Liver (tissue), 3 donors: ENCODE measurements at regions not wholly inside any gene's neighbourhood (a gene's known extent, or its start where the extent isn't known, plus 50 kb on each side); places are given as distances from the start of the nearest gene placed in this dataset.

Experiments used
- EGR1 ChIP-seq, 2 donors: IDR thresholded peaks; 2 replicates each; pipeline ENCODE4 v1.6.1; 2016 to 2018; ENCODE audit warnings: antibody characterized with exemption in 2 of 2, low read depth in 2 of 2
- FOXA1 ChIP-seq: IDR thresholded peaks from 2 replicates; pipeline ENCODE4 v1.6.1; 2016; ENCODE audit warnings: antibody characterized with exemption
- GABPA ChIP-seq, 2 donors: IDR thresholded peaks in 1 of 2; conservative IDR thresholded peaks in 1 of 2; 2 replicates each; pipeline ENCODE4 v1.6.1; 2016; ENCODE audit warnings: antibody characterized with exemption in 2 of 2, mild to moderate bottlenecking in 1 of 2, moderate library complexity in 1 of 2
- RAD21 ChIP-seq, 2 donors: IDR thresholded peaks; 2 replicates each; pipeline ENCODE4 v1.6.1; 2016; ENCODE audit warnings: antibody characterized with exemption in 2 of 2, mild to moderate bottlenecking in 2 of 2
- RXRA ChIP-seq, 2 donors: IDR thresholded peaks; 2 replicates each; pipeline ENCODE4 v1.6.1; 2017 to 2018; ENCODE audit warnings: antibody characterized with exemption in 2 of 2, mild to moderate bottlenecking in 1 of 2
- SP1 ChIP-seq: IDR thresholded peaks from 2 replicates; pipeline ENCODE4 v1.6.1; 2018; ENCODE audit warnings: antibody characterized with exemption, mild to moderate bottlenecking
- TAF1 ChIP-seq: conservative IDR thresholded peaks from 2 replicates; pipeline ENCODE4 v1.6.1; 2016; ENCODE audit warnings: antibody characterized with exemption, mild to moderate bottlenecking
- YY1 ChIP-seq: IDR thresholded peaks from 2 replicates; pipeline ENCODE4 v1.6.1; 2016; ENCODE audit warnings: antibody characterized with exemption, mild to moderate bottlenecking
- TF ChIP-seq, protein P1 (sequence below): fragments of 150-350 bp; IDR thresholded peaks from 2 replicates; pipeline ENCODE4 v1.5.1; 2017; ENCODE audit warnings: improper control_type of control experiment, low read depth, low read length; ENCODE audit not compliant: missing input control
- TF ChIP-seq, protein P2 (sequence below): IDR thresholded peaks from 2 replicates; pipeline ENCODE4 v1.6.1; 2016; ENCODE audit warnings: antibody characterized with exemption
- TF ChIP-seq, protein P3 (sequence below): IDR thresholded peaks from 2 replicates; pipeline ENCODE4 v1.6.1; 2016; ENCODE audit warnings: antibody characterized with exemption
- TF ChIP-seq, protein P4 (sequence below): IDR thresholded peaks from 2 replicates; pipeline ENCODE4 v1.6.1; 2016; ENCODE audit warnings: antibody characterized with exemption, mild to moderate bottlenecking
- TF ChIP-seq, protein P5 (sequence below): IDR thresholded peaks from 2 replicates; pipeline ENCODE4 v1.6.1; 2016; ENCODE audit warnings: antibody characterized with exemption
- donor health status: healthy.
- donor health status: healthy.

DNA sequence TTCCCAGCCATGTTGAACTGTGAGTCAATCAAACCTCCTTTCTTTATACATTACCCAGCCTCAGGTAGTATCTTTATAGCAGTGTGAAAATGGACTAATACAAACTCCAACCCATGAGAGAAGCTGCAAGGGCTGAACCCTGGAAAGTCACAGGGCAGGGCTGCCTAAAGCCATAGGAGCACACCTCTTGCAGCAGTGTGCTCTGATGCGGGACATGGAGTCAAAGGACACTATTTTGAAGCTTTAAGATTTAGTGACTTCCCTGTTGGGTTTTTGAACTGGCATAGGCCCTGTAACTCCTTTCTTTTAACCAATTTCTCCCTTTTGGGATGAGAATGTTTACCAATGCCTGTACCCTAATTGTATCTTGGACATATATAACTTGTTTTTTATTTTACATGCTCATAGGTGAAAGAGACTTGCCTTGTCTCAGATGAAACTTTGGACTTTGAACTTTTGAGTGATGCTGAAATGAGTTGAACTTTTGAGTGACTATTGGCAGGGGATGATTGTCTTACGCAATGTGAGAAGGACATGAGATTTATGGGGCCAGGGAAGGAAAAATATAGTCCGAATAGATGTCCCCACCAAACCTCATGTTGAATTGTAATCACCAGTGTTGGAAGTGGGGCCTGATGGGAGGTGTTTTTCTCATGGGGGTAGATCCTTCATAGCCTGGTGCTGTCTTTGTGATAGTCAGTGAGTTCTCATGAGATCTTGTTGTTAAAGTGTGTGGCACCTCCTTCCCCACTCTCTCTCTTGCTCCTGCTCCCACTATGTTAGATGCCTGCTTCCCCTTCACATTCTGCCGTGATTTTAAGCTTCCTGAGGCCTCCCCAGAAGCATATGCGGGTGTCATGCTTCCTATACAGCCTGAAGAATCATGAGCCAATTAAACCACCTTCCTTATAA is 159.5 kb upstream of the SPEF2 start:
- TF ChIP-seq RAD21 (IDR thresholded peaks at IDR 0.05): peak; percentile 48 to 49
- TF ChIP-seq, protein P1, sequence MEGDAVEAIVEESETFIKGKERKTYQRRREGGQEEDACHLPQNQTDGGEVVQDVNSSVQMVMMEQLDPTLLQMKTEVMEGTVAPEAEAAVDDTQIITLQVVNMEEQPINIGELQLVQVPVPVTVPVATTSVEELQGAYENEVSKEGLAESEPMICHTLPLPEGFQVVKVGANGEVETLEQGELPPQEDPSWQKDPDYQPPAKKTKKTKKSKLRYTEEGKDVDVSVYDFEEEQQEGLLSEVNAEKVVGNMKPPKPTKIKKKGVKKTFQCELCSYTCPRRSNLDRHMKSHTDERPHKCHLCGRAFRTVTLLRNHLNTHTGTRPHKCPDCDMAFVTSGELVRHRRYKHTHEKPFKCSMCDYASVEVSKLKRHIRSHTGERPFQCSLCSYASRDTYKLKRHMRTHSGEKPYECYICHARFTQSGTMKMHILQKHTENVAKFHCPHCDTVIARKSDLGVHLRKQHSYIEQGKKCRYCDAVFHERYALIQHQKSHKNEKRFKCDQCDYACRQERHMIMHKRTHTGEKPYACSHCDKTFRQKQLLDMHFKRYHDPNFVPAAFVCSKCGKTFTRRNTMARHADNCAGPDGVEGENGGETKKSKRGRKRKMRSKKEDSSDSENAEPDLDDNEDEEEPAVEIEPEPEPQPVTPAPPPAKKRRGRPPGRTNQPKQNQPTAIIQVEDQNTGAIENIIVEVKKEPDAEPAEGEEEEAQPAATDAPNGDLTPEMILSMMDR: no peak
- TF ChIP-seq, protein P2, sequence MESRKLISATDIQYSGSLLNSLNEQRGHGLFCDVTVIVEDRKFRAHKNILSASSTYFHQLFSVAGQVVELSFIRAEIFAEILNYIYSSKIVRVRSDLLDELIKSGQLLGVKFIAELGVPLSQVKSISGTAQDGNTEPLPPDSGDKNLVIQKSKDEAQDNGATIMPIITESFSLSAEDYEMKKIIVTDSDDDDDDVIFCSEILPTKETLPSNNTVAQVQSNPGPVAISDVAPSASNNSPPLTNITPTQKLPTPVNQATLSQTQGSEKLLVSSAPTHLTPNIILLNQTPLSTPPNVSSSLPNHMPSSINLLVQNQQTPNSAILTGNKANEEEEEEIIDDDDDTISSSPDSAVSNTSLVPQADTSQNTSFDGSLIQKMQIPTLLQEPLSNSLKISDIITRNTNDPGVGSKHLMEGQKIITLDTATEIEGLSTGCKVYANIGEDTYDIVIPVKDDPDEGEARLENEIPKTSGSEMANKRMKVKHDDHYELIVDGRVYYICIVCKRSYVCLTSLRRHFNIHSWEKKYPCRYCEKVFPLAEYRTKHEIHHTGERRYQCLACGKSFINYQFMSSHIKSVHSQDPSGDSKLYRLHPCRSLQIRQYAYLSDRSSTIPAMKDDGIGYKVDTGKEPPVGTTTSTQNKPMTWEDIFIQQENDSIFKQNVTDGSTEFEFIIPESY: peak; percentile 34
- TF ChIP-seq, protein P3, sequence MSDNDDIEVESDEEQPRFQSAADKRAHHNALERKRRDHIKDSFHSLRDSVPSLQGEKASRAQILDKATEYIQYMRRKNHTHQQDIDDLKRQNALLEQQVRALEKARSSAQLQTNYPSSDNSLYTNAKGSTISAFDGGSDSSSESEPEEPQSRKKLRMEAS: peak; percentile 47
- TF ChIP-seq FOXA1: no peak
- TF ChIP-seq YY1: peak; percentile 48
- TF ChIP-seq, protein P4, sequence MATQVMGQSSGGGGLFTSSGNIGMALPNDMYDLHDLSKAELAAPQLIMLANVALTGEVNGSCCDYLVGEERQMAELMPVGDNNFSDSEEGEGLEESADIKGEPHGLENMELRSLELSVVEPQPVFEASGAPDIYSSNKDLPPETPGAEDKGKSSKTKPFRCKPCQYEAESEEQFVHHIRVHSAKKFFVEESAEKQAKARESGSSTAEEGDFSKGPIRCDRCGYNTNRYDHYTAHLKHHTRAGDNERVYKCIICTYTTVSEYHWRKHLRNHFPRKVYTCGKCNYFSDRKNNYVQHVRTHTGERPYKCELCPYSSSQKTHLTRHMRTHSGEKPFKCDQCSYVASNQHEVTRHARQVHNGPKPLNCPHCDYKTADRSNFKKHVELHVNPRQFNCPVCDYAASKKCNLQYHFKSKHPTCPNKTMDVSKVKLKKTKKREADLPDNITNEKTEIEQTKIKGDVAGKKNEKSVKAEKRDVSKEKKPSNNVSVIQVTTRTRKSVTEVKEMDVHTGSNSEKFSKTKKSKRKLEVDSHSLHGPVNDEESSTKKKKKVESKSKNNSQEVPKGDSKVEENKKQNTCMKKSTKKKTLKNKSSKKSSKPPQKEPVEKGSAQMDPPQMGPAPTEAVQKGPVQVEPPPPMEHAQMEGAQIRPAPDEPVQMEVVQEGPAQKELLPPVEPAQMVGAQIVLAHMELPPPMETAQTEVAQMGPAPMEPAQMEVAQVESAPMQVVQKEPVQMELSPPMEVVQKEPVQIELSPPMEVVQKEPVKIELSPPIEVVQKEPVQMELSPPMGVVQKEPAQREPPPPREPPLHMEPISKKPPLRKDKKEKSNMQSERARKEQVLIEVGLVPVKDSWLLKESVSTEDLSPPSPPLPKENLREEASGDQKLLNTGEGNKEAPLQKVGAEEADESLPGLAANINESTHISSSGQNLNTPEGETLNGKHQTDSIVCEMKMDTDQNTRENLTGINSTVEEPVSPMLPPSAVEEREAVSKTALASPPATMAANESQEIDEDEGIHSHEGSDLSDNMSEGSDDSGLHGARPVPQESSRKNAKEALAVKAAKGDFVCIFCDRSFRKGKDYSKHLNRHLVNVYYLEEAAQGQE: peak; percentile 54
- TF ChIP-seq TAF1: no peak
- peak in 1 of 2 donors; percentile 34 for TF ChIP-seq EGR1 (IDR thresholded peaks at IDR 0.05; ENCODE audit: low read depth in 2 of 2)
- TF ChIP-seq SP1: peak; percentile 84
- TF ChIP-seq, protein P5, sequence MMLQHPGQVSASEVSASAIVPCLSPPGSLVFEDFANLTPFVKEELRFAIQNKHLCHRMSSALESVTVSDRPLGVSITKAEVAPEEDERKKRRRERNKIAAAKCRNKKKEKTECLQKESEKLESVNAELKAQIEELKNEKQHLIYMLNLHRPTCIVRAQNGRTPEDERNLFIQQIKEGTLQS: peak; percentile 78
- TF ChIP-seq RXRA (IDR thresholded peaks at IDR 0.05): peak; percentile 81 to 82
- no peak for TF ChIP-seq GABPA (IDR thresholded peaks at IDR 0.05 in 1 of 2, conservative IDR thresholded peaks at IDR 0.05 in 1 of 2)
